NCI-H748 (cell line): ENCODE measurements at regions not wholly inside any gene's neighbourhood (a gene's known extent, or its start where the extent isn't known, plus 50 kb on each side); places are given as distances from the start of the nearest gene placed in this dataset.
A peak's percentile ranks its signal among the peaks of the same experiment; 100 is the strongest.

Experiments used
- DNase-seq: peaks from one replicate; lab custom pipeline; 2025; ENCODE audit not compliant: unreplicated experiment; lab: John Stamatoyannopoulos, UW

GRCh38 chr9:1462626-1463308, 412.6 kb downstream of the DMRT2 start:
- peak; percentile 29 for DNase-seq

- DNase-seq: no peak
These were observed 419.8 kb downstream of the DMRT2 start for GRCh38 chr9:1469996-1470395.

- DNase-seq: no peak
These were observed 423.9 kb downstream of the DMRT2 start for GRCh38 chr9:1473956-1474634.

- DNase-seq: no peak
These were observed 424.5 kb downstream of the DMRT2 start for GRCh38 chr9:1474671-1475070.

- no peak for DNase-seq
These were observed 440.4 kb downstream of the DMRT2 start for GRCh38 chr9:1490341-1491232.

- DNase-seq: peak; percentile 26
These were observed 442.0 kb downstream of the DMRT2 start for GRCh38 chr9:1492156-1492555.

GRCh38 chr9:1495282-1496030, 445.3 kb downstream of the DMRT2 start:
- peak; percentile 96 for DNase-seq

- no peak for DNase-seq
These were observed 455.3 kb downstream of the DMRT2 start for GRCh38 chr9:1505489-1505888.

GRCh38 chr9:1510712-1511111, 460.6 kb downstream of the DMRT2 start:
- no peak for DNase-seq

- DNase-seq: no peak
These were observed 462.9 kb downstream of the DMRT2 start for GRCh38 chr9:1513105-1513504.

- no peak for DNase-seq
These were observed 464.1 kb downstream of the DMRT2 start for GRCh38 chr9:1514250-1514649.

- no peak for DNase-seq
These were observed 464.7 kb downstream of the DMRT2 start for GRCh38 chr9:1514776-1515363.

GRCh38 chr9:1515557-1515956, 465.4 kb downstream of the DMRT2 start:
- no peak for DNase-seq

GRCh38 chr9:1521547-1521946, 471.4 kb downstream of the DMRT2 start:
- no peak for DNase-seq

- DNase-seq: no peak
These were observed 472.1 kb downstream of the DMRT2 start for GRCh38 chr9:1522219-1522767.

- DNase-seq: no peak
These were observed 478.3 kb downstream of the DMRT2 start for GRCh38 chr9:1528456-1528855.

GRCh38 chr9:1530696-1531095, 480.5 kb downstream of the DMRT2 start:
- DNase-seq: no peak

GRCh38 chr9:1531424-1531823, 481.3 kb downstream of the DMRT2 start:
- no peak for DNase-seq

- no peak for DNase-seq
These were observed 482.0 kb downstream of the DMRT2 start for GRCh38 chr9:1532171-1532570.

GRCh38 chr9:1535051-1535450, 480.1 kb upstream of the SMARCA2 start:
- DNase-seq: no peak
